ENCODE measurements at regions not wholly inside any gene's neighbourhood (a gene's known extent, or its start where the extent isn't known, plus 50 kb on each side); places are given as distances from the start of the nearest gene placed in this dataset.
"Not testable (repeated sequence)": the region's sequence is repeated elsewhere in the genome, so short reads cannot be mapped to it uniquely, and the experiment has no call there.

- DNase-seq, result no peak
These were observed 178.8 kb downstream of the RPRM start for GRCh38 chr2:153299809-153300208.

- no peak for DNase-seq
These were observed 179.3 kb downstream of the RPRM start for GRCh38 chr2:153299217-153299616.

GRCh38 chr2:153294199-153294786, 184.3 kb downstream of the RPRM start:
- DNase-seq, result no peak

GRCh38 chr2:153291718-153292117, 186.8 kb downstream of the RPRM start:
- DNase-seq, result no peak

- no peak for DNase-seq
These were observed 191.3 kb downstream of the RPRM start for GRCh38 chr2:153287109-153287801.

GRCh38 chr2:153268941-153269461, 209.6 kb downstream of the RPRM start:
- no peak for DNase-seq

- DNase-seq, result not testable (repeated sequence)
These were observed 221.7 kb downstream of the RPRM start for GRCh38 chr2:153256876-153257275.

GRCh38 chr2:153246636-153247035, 231.9 kb downstream of the RPRM start:
- DNase-seq, result not testable (repeated sequence)

GRCh38 chr2:153235516-153235915, 243.0 kb downstream of the RPRM start:
- DNase-seq, result no peak

- DNase-seq, result no peak
These were observed 246.1 kb downstream of the RPRM start for GRCh38 chr2:153232464-153232863.

GRCh38 chr2:153230977-153231376, 247.6 kb downstream of the RPRM start:
- peak; percentile 4 for DNase-seq

- no peak for DNase-seq
These were observed 249.7 kb downstream of the RPRM start for GRCh38 chr2:153228904-153229303.

- DNase-seq, result no peak
These were observed 250.6 kb downstream of the RPRM start for GRCh38 chr2:153227981-153228380.

GRCh38 chr2:153222231-153223165, 256.1 kb downstream of the RPRM start:
- DNase-seq, result no peak

- DNase-seq, result no peak
These were observed 257.1 kb downstream of the RPRM start for GRCh38 chr2:153221506-153221905.

- no peak for DNase-seq
These were observed 257.5 kb downstream of the RPRM start for GRCh38 chr2:153221087-153221486.

- no peak for DNase-seq
These were observed 259.7 kb downstream of the RPRM start for GRCh38 chr2:153218851-153219250.

GRCh38 chr2:153214337-153214736, 264.2 kb downstream of the RPRM start:
- DNase-seq, result no peak

GRCh38 chr2:153213022-153213421, 265.5 kb downstream of the RPRM start:
- no peak for DNase-seq

- DNase-seq, result no peak
These were observed 280.9 kb downstream of the RPRM start for GRCh38 chr2:153197402-153198386.

GRCh38 chr2:153196378-153197058, 282.0 kb downstream of the RPRM start:
- DNase-seq, result no peak

GRCh38 chr2:153195342-153195741, 283.2 kb downstream of the RPRM start:
- DNase-seq, result no peak

Data from NCI-H345 (cell line).